PFSK-1 (cell line): ENCODE measurements at regions not wholly inside any gene's neighbourhood (a gene's known extent, or its start where the extent isn't known, plus 50 kb on each side); places are given as distances from the start of the nearest gene placed in this dataset.

ENCODE experiments used
- FOXP2 ChIP-seq: optimal IDR thresholded peaks from 2 replicates; pipeline ENCODE3; 2011; ENCODE audit warnings: borderline replicate concordance, control low read depth, inconsistent platforms; ENCODE audit not compliant: insufficient read depth; ENCODE audit errors: extremely low read length, extremely low read depth
- POLR2AphosphoS5 ChIP-seq: IDR thresholded peaks from 2 replicates; pipeline ENCODE4 v1.6.1; 2012; ENCODE audit warnings: low read depth, mild to moderate bottlenecking, control low read depth, low read length, moderate library complexity
- REST ChIP-seq, 2 experiments: IDR thresholded peaks; 2 replicates each; pipeline versions ENCODE4 v1.6.1 to v1.8.0; 2011 to 2012; ENCODE audit warnings: low read depth in 2 of 2, low read length in 2 of 2, control low read depth in 1 of 2, inconsistent platforms in 1 of 2, mild to moderate bottlenecking in 1 of 2, moderate library complexity in 1 of 2; ENCODE audit not compliant: insufficient read depth in 1 of 2
- SIN3A ChIP-seq: IDR thresholded peaks from 2 replicates; pipeline ENCODE4 v1.6.1; 2012; ENCODE audit warnings: mild to moderate bottlenecking, low read length, moderate library complexity, borderline replicate concordance; ENCODE audit not compliant: insufficient read depth
- TAF1 ChIP-seq: IDR thresholded peaks from 2 replicates; pipeline ENCODE4 v1.6.1; 2012; ENCODE audit warnings: low read length, control low read depth, borderline replicate concordance; ENCODE audit not compliant: insufficient read depth

GRCh38 chr1:67623906-67624305 lies 61.1 kb upstream of the GADD45A start:
- TF ChIP-seq POLR2AphosphoS5 (no peak), REST (IDR thresholded peaks at IDR 0.05; ENCODE audit: insufficient read depth in 1 of 2, low read depth in 2 of 2, low read length in 2 of 2) (no peak), TAF1 (no peak), FOXP2 (no peak), SIN3A (no peak)
